ENCODE measurements at regions not wholly inside any gene's neighbourhood (a gene's known extent, or its start where the extent isn't known, plus 50 kb on each side); places are given as distances from the start of the nearest gene placed in this dataset.

DNA sequence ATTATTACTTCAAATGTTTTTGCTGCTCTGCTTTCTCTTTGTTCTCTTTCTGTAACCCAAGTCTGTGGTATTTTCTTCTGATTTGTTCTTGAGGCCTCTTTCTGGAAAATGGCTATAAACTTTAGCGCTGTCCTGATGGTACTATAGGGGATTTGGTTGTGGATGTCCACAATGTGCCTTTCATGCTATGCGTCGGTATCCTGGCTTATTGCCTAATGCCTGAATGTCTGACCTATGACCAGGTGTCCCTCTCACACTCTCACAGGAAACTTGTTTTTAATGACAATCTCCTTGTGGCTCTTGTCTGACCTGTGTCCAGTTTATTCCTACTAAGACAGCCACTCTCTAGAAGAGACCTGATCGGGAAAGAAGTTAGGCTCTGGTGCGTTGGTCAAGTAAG is 222.4 kb upstream of the NR3C2 start:
- POLR2A ChIA-PET, result no interaction called here
- no peaks in the 10 kb centered on the region for H3K36me3 Mint-ChIP-seq (ENCODE audit: insufficient read depth, unreplicated experiment)
- no peak overlapping the region for H3K4me3 ChIP-seq (ENCODE audit: low read depth, low read length)
- no peak for DNase-seq
- no peaks in the 10 kb centered on the region for H3K9me3 ChIP-seq
- no peak overlapping the region for H3K4me3 Mint-ChIP-seq (ENCODE audit: unreplicated experiment)
- H3K36me3 ChIP-seq (ENCODE audit: control insufficient read depth, insufficient read depth, low read length), result no peaks in the 10 kb centered on the region
- no peaks in the 10 kb centered on the region for H3K9me3 Mint-ChIP-seq (ENCODE audit: unreplicated experiment)
- H3K27ac Mint-ChIP-seq (ENCODE audit: unreplicated experiment), result no peak overlapping the region
- H3K27me3 ChIP-seq (replicated peaks; ENCODE audit: control insufficient read depth, insufficient read depth, low read length), result no peaks in the 10 kb centered on the region
- CTCF ChIA-PET, result no interaction called here
- peaks cover 3% of the 10 kb centered on the region for H3K27me3 Mint-ChIP-seq (ENCODE audit: insufficient read depth, unreplicated experiment)
- intact Hi-C loops (cut with micrococcal nuclease; ENCODE audit: unreplicated experiment), result no loop called here
- no TSS peak for BruUV-seq (replicated peaks)
- no peaks in the 10 kb centered on the region for H3K4me1 ChIP-seq
- TF ChIP-seq, protein P1, sequence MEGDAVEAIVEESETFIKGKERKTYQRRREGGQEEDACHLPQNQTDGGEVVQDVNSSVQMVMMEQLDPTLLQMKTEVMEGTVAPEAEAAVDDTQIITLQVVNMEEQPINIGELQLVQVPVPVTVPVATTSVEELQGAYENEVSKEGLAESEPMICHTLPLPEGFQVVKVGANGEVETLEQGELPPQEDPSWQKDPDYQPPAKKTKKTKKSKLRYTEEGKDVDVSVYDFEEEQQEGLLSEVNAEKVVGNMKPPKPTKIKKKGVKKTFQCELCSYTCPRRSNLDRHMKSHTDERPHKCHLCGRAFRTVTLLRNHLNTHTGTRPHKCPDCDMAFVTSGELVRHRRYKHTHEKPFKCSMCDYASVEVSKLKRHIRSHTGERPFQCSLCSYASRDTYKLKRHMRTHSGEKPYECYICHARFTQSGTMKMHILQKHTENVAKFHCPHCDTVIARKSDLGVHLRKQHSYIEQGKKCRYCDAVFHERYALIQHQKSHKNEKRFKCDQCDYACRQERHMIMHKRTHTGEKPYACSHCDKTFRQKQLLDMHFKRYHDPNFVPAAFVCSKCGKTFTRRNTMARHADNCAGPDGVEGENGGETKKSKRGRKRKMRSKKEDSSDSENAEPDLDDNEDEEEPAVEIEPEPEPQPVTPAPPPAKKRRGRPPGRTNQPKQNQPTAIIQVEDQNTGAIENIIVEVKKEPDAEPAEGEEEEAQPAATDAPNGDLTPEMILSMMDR (IDR thresholded peaks at IDR 0.05; ENCODE audit: insufficient read depth in 1 of 2, low read depth in 1 of 2, low read length in 1 of 2, severe bottlenecking in 1 of 2, unreplicated experiment in 1 of 2), result no peak
- H3K4me1 Mint-ChIP-seq (ENCODE audit: low read depth, unreplicated experiment), result no peaks in the 10 kb centered on the region

DNA sequence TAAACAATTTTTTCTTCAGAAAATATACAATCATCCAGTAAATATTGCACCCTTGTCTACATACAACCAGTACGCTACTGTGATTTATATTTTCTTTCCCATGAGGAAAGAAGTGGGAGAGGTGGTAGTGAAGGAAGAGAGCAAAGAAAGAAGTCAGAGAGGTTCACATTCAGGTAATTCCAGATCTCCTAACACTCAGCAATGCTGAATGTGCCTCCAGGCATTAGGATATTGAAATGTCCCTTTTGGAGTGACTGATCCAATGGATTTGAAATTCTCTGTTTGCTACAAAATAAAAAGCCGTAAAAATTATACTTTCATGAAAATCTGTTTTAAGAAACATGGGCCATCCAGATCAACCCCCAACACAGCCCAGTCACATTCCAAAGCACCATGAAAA is 211.9 kb upstream of the NR3C2 start:
- BruUV-seq (replicated peaks), result no TSS peak
- Mint-ChIP-seq H3K9me3 (ENCODE audit: unreplicated experiment) (no peaks in the 10 kb centered on the region), H3K36me3 (ENCODE audit: insufficient read depth, unreplicated experiment) (no peaks in the 10 kb centered on the region), H3K4me1 (ENCODE audit: low read depth, unreplicated experiment) (no peaks in the 10 kb centered on the region), H3K27ac (ENCODE audit: unreplicated experiment) (no peak overlapping the region), H3K4me3 (ENCODE audit: unreplicated experiment) (no peak overlapping the region), H3K27me3 (ENCODE audit: insufficient read depth, unreplicated experiment) (peaks cover 4% of the 10 kb centered on the region)
- H3K36me3 ChIP-seq (ENCODE audit: control insufficient read depth, insufficient read depth, low read length), result no peaks in the 10 kb centered on the region
- TF ChIP-seq, protein P1 (IDR thresholded peaks at IDR 0.05; ENCODE audit: insufficient read depth in 1 of 2, low read depth in 1 of 2, low read length in 1 of 2, severe bottlenecking in 1 of 2, unreplicated experiment in 1 of 2), result no peak
- ChIA-PET POLR2A (no interaction called here), CTCF (no interaction called here)
- peaks cover 8% of the 10 kb centered on the region for H3K4me1 ChIP-seq
- H3K4me3 ChIP-seq (ENCODE audit: low read depth, low read length), result no peak overlapping the region
- no peaks in the 10 kb centered on the region for H3K9me3 ChIP-seq
- intact Hi-C loops (cut with micrococcal nuclease; ENCODE audit: unreplicated experiment), result no loop called here
- no peak for DNase-seq
- no peaks in the 10 kb centered on the region for H3K27me3 ChIP-seq (replicated peaks; ENCODE audit: control insufficient read depth, insufficient read depth, low read length)

GRCh38 chr4:148653681-148654080 is 211.5 kb upstream of the NR3C2 start:
- peaks cover 8% of the 10 kb centered on the region for H3K4me1 ChIP-seq
- no peaks in the 10 kb centered on the region for H3K27me3 ChIP-seq (replicated peaks; ENCODE audit: control insufficient read depth, insufficient read depth, low read length)
- CTCF ChIA-PET, result no interaction called here
- H3K4me3 ChIP-seq (ENCODE audit: low read depth, low read length), result no peak overlapping the region
- intact Hi-C loops (cut with micrococcal nuclease; ENCODE audit: unreplicated experiment), result no loop called here
- H3K9me3 ChIP-seq, result no peaks in the 10 kb centered on the region
- Mint-ChIP-seq H3K9me3 (ENCODE audit: unreplicated experiment) (no peaks in the 10 kb centered on the region), H3K4me3 (ENCODE audit: unreplicated experiment) (no peak overlapping the region), H3K27ac (ENCODE audit: unreplicated experiment) (no peak overlapping the region), H3K36me3 (ENCODE audit: insufficient read depth, unreplicated experiment) (no peaks in the 10 kb centered on the region), H3K27me3 (ENCODE audit: insufficient read depth, unreplicated experiment) (peaks cover 4% of the 10 kb centered on the region), H3K4me1 (ENCODE audit: low read depth, unreplicated experiment) (no peaks in the 10 kb centered on the region)
- TF ChIP-seq, protein P1 (IDR thresholded peaks at IDR 0.05; ENCODE audit: insufficient read depth in 1 of 2, low read depth in 1 of 2, low read length in 1 of 2, severe bottlenecking in 1 of 2, unreplicated experiment in 1 of 2), result no peak
- no peaks in the 10 kb centered on the region for H3K36me3 ChIP-seq (ENCODE audit: control insufficient read depth, insufficient read depth, low read length)
- BruUV-seq (replicated peaks), result no TSS peak
- POLR2A ChIA-PET, result no interaction called here
- DNase-seq, result no peak
